Large intestine (tissue), 3 donors: ENCODE measurements at regions not wholly inside any gene's neighbourhood (a gene's known extent, or its start where the extent isn't known, plus 50 kb on each side); places are given as distances from the start of the nearest gene placed in this dataset.

ENCODE experiments used
- DNase-seq, 2 donors: peaks; one replicate each; pipeline versions ENCODE4 v3.0.0 to v3.0.0-alpha.2; 2013
- H3K27ac ChIP-seq: one replicate; pipeline ENCODE4 v1.5.1; 2013; ENCODE audit warnings: low read length
- H3K27me3 ChIP-seq: 2 replicates; pipeline ENCODE4 v1.6.1; 2013; ENCODE audit warnings: low read length; ENCODE audit not compliant: control insufficient read depth, insufficient read depth
- H3K36me3 ChIP-seq: 2 replicates; pipeline ENCODE4 v1.6.1; 2013; ENCODE audit warnings: low read length; ENCODE audit not compliant: control insufficient read depth, insufficient read depth
- H3K4me1 ChIP-seq: one replicate; pipeline ENCODE4 v1.6.1; 2013; ENCODE audit warnings: low read length; ENCODE audit not compliant: control insufficient read depth, insufficient read depth
- H3K4me3 ChIP-seq: one replicate; pipeline ENCODE4 v1.5.1; 2013; ENCODE audit warnings: low read length
- H3K9me3 ChIP-seq: one replicate; pipeline ENCODE4 v1.6.1; 2013; ENCODE audit warnings: mild to moderate bottlenecking, low read depth, low read length, moderate library complexity; ENCODE audit not compliant: control insufficient read depth
- WGBS: methylation state at CpG from one replicate; pipeline ENCODE4 v1.1.5; 2013; ENCODE audit warnings: low lambda C conversion rate; ENCODE audit not compliant: insufficient coverage; 5-methylcytosine and 5-hydroxymethylcytosine counted together

DNA sequence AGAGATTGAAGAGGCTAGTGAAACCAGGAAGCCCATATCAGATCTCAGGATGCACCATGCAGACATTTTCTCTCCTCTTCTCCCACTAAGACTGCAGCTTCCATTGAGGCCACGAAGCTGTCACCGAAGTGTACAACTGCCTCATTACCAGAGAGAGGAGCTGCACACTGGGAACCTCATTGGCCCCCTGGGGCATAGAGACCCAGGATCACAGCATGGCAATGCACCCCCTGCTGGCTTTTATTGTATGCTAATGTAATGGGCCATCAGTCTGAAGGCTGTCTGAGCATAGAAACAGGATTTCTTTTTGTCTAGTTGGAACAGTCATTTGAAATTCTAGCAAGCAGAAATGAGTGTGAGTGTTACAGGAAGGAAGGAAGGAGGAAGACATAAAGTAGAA lies 861.6 kb upstream of the CELF4 start:
- WGBS = no CpG with 5 or more reads among the region's 2 CpGs
- DNase-seq = no peak
- no peaks in the 10 kb centered on the region for H3K36me3 ChIP-seq
- no peak overlapping the region for H3K27ac ChIP-seq
- H3K27me3 ChIP-seq = no peaks in the 10 kb centered on the region
- no peaks in the 10 kb centered on the region for H3K9me3 ChIP-seq
- no peak overlapping the region for H3K4me3 ChIP-seq
- H3K4me1 ChIP-seq = no peaks in the 10 kb centered on the region

DNA sequence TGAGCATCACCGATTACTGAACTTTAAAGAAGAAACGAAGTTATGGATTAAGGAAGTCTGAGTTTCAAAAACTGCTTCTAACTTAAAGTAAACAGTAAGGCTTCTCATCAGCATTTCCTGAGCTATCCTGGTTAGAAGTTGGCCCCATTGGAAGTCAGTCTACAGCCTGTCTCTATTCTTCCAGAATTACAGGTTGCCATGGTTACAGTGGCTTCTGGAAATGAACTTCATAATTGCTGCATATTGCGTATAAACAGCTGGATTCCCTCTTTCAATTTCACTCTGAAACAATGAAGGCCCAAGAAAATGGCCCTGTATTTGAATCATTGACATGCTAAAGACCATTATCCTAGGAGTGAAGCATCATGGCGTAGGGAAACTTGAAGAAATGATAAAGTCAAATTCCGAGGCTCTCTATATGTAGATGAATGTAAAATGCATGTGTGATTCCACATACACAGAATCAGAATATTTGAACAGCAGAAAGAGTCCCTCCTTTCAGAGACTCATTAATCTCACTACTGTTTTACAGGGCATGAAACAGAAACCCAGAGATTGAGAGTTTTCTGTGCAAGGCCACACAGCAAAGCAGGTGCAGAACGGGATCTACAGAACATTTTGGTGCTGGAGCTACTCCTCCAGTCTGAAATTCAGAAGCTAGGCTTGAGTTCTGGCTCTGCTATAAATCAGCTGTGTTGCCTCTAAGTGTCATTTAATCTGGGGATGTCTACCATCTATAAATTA lies 856.4 kb upstream of the CELF4 start:
- 100% methylated on average over 1 of the region's 6 CpGs for WGBS
- H3K4me1 ChIP-seq = no peaks in the 10 kb centered on the region

DNA sequence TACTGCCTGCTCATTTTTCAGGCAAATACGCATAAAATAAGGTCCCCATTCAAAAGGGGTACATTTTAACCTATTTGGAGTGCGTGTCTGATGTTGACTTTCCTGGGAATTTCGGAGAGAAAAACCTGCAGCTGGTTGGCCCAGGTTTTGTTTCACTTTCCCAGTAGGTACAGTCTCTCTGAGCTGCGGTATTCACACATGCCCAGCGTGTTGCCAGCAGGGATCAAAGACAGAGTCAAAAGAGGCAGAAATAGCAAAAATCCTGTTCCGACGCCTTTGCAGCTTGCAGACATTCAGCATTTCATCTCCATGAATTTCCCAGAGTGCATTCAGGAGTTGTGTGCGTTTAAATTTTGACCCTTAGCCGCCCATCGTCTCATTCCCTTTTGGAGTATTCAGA lies 855.4 kb upstream of the CELF4 start:
- DNase-seq = no peak
- no peak overlapping the region for H3K4me3 ChIP-seq
- WGBS = 100% methylated on average over 3 of the region's 10 CpGs
- no peaks in the 10 kb centered on the region for H3K36me3 ChIP-seq
- no peak overlapping the region for H3K27ac ChIP-seq
- H3K9me3 ChIP-seq = no peaks in the 10 kb centered on the region
- H3K27me3 ChIP-seq = no peaks in the 10 kb centered on the region
- no peaks in the 10 kb centered on the region for H3K4me1 ChIP-seq

More for the DNA sequence above, 856.4 kb upstream of the CELF4 start:
- no peaks in the 10 kb centered on the region for H3K9me3 ChIP-seq
- no peak overlapping the region for H3K4me3 ChIP-seq
- H3K36me3 ChIP-seq = no peaks in the 10 kb centered on the region
- DNase-seq = no peak
- no peaks in the 10 kb centered on the region for H3K27me3 ChIP-seq
- no peak overlapping the region for H3K27ac ChIP-seq

DNA sequence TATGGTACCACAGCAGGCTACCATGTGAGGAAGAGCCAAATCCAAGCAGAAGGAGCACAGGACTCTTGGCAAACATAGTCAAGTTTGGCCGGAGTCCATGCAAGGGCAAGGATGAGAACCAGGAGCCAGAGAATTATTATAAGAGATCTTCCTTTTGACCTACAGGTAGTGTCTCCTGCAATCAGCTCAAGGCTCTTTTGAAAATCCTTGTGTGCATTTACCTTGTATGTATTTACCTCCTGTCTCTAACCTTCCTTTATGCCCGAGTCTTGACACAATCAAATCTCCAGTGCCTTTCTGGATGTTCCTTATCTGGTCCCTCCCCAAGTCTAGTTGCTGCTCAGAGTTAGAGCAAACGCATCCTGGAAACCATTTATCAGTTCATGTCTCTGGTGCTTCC lies 855.0 kb upstream of the CELF4 start:
- H3K4me1 ChIP-seq = no peaks in the 10 kb centered on the region
- H3K36me3 ChIP-seq = no peaks in the 10 kb centered on the region
- no peak overlapping the region for H3K4me3 ChIP-seq
- no peaks in the 10 kb centered on the region for H3K27me3 ChIP-seq
- 20% methylated on average over 1 of the region's 3 CpGs for WGBS
- no peak overlapping the region for H3K27ac ChIP-seq
- no peaks in the 10 kb centered on the region for H3K9me3 ChIP-seq
- no peak for DNase-seq

DNA sequence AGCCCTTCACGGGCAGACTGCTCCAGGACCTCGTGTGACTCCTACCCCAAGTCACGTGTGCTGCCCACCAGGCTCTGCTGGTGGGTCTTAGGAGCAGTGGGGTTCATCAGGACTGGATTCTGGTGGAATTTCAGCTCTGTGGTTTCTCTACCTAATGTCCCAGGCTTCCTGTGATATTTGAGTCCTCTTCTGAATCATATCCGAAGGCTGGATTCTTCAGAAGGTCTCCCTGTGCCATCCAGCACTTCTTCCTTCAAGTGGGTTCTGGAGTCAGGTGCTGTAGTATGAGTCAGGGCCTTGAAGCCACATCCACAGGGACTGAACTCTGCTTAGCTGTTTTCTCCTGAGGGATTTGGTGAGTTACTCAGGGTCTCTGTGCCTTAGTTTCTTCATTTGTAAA lies 850.2 kb upstream of the CELF4 start:
- DNase-seq = no peak
- H3K4me1 ChIP-seq = no peaks in the 10 kb centered on the region
- no peaks in the 10 kb centered on the region for H3K27me3 ChIP-seq
- no CpG with 5 or more reads among the region's 4 CpGs for WGBS
- H3K4me3 ChIP-seq = no peak overlapping the region
- H3K36me3 ChIP-seq = no peaks in the 10 kb centered on the region
- H3K9me3 ChIP-seq = no peaks in the 10 kb centered on the region
- H3K27ac ChIP-seq = no peak overlapping the region

DNA sequence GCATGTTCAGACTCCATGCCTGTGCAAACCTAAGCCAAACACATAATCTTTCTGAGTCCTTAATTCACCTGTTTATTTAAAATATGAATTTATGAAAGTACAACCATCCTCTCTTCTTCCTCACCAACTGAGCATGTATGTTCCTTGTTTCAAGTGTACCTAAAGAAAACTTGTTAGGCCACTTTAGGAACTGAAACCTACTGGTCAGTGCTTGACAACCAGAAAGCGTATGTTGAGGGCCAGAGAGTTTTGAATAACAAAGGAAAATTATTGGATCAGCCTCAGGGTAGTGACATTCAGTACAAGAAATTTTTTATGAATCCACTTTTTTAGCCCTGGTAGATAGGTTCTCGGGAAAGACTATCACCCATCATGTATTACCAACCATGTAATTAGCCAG lies 847.6 kb upstream of the CELF4 start:
- no peak overlapping the region for H3K27ac ChIP-seq
- no CpG with 5 or more reads among the region's 2 CpGs for WGBS
- no peaks in the 10 kb centered on the region for H3K9me3 ChIP-seq
- H3K4me3 ChIP-seq = no peak overlapping the region
- H3K27me3 ChIP-seq = no peaks in the 10 kb centered on the region
- DNase-seq = no peak
- H3K36me3 ChIP-seq = no peaks in the 10 kb centered on the region
- no peaks in the 10 kb centered on the region for H3K4me1 ChIP-seq

DNA sequence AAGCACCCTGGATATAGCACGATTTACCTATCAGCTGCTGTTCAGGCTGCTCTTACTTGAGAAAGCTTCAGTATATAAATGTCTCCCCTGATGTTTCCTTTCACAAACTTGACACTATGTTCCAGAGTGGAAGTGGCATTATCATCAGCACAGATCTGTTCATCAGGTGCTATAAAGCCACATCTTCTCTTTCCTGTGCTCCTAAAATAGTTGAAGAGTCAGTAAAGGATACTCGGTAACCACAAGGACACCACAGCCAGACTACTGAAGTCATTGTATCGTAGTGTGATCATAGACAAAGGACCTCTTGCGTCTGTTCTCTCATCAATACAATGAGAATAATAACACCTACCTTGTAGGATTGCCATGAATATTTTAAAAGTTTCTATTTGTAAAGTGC lies 841.0 kb upstream of the CELF4 start:
- no peaks in the 10 kb centered on the region for H3K9me3 ChIP-seq
- DNase-seq = no peak
- H3K36me3 ChIP-seq = no peaks in the 10 kb centered on the region
- H3K4me1 ChIP-seq = no peaks in the 10 kb centered on the region
- no peak overlapping the region for H3K27ac ChIP-seq
- no CpG with 5 or more reads among the region's 4 CpGs for WGBS
- no peak overlapping the region for H3K4me3 ChIP-seq
- H3K27me3 ChIP-seq = no peaks in the 10 kb centered on the region

DNA sequence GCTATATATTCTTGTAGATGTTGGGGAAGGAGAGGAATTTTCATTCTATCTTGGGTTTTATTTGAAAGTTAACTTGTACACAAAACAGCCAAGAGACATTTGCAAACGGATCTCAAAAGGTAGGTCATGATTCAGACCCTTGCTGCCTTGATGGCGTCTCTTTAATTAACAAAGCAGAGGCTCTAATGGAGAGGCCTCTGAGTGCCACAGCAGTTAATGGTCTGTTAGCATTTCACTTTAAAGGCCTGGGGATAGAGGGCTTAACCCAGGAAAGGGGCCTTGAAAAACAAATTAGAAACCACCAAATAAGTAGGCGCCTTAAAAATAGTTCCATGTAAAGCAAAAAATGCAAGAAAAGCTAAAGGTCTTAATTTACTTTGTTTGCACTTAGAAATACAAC lies 836.9 kb upstream of the CELF4 start:
- no peaks in the 10 kb centered on the region for H3K36me3 ChIP-seq
- DNase-seq = no peak
- WGBS = 54% methylated on average over 2 of the region's 3 CpGs
- H3K27me3 ChIP-seq = no peaks in the 10 kb centered on the region
- H3K4me3 ChIP-seq = no peak overlapping the region
- no peak overlapping the region for H3K27ac ChIP-seq
- no peaks in the 10 kb centered on the region for H3K9me3 ChIP-seq
- H3K4me1 ChIP-seq = no peaks in the 10 kb centered on the region

DNA sequence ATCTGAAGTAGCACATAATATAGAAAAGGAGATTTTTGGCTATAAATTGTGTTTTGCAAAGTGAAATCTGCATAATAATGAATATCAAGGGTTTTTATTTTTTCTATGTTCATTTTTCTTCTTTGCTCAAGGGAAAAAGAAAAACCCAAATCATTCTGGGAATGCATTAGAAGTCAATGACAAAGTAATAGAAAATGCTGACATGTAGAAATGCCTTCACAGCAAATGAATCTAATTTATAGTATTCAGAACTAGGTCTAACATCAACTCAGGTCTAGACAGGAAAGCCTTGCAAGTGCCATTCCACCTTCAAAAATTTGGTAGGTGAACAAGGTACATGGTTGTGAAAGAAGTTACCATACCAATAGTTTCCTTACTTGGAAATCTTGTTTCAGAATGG lies 831.5 kb upstream of the CELF4 start:
- no peaks in the 10 kb centered on the region for H3K4me1 ChIP-seq
- H3K9me3 ChIP-seq = no peaks in the 10 kb centered on the region
- DNase-seq = no peak
- H3K4me3 ChIP-seq = no peak overlapping the region
- no peaks in the 10 kb centered on the region for H3K27me3 ChIP-seq
- H3K27ac ChIP-seq = no peak overlapping the region
- H3K36me3 ChIP-seq = no peaks in the 10 kb centered on the region

DNA sequence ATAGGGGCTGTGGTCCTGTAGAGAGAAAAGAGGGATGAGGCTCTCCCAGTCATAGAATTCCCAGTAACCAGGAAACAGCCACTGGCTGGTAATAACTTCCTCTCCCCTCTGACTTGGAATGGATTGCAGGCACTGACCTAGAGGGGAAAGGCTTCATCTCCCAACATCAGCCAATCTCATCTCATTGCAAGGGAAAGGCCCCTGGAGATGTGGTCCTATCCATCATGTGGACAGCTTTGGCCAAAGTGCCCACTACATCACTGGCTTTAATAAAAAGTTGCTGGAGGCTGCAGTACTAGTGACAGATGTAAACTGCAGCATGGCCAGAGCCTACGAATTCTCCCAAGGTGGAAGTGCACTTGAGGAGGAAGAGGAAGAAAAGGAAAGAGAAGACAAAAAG lies 820.5 kb upstream of the CELF4 start:
- no peaks in the 10 kb centered on the region for H3K27me3 ChIP-seq
- H3K4me3 ChIP-seq = no peak overlapping the region
- no peaks in the 10 kb centered on the region for H3K4me1 ChIP-seq
- H3K9me3 ChIP-seq = no peaks in the 10 kb centered on the region
- 57% methylated on average over 1 of the region's 1 CpG for WGBS
- no peak overlapping the region for H3K27ac ChIP-seq
- H3K36me3 ChIP-seq = no peaks in the 10 kb centered on the region
- no peak for DNase-seq
